GM19238 (cell line): ENCODE measurements at regions not wholly inside any gene's neighbourhood (a gene's known extent, or its start where the extent isn't known, plus 50 kb on each side); places are given as distances from the start of the nearest gene placed in this dataset.
A peak's percentile ranks its signal among the peaks of the same experiment; 100 is the strongest.

Source experiments
- DNase-seq: peaks from one replicate; pipeline ENCODE4 v3.0.0; 2011; ENCODE audit warnings: low spot score; ENCODE audit not compliant: insufficient read length

DNA sequence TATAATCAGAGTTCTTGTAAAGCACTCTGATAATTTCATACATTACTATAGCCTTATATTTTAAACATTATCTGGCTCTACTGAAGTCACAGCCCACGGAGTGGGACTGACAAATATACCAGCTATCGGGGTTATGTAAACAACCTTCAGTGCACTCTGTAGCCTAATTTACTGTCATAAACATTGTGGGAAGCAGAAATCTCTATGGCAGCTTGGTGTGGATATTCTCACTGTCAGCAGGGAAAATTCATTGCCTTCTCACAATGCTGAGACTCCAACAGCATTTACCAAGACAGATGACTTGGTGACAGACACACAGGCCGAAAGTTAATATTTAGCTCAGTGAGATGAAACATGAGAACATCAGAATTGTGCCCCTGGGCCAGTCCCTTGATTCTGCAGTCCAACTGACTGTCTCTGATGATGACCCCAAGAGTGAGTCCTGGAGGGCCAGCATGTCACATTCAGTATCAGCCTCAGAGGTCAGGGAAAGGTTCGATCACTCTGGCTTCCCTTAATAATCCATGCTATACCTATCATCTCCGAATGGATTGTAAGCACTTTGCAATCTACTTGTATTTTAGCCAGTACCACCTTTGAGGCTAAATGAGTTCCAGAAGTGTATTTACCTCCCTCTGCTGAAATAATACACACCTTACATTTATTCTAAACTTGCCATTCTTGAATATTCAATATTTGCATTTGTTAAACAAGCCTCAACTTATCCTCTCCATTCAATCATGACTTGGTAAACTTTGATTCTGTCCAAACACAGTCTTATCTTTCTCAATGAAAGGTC is 146.2 kb upstream of the OSR1 start:
- DNase-seq, result no peak

DNA sequence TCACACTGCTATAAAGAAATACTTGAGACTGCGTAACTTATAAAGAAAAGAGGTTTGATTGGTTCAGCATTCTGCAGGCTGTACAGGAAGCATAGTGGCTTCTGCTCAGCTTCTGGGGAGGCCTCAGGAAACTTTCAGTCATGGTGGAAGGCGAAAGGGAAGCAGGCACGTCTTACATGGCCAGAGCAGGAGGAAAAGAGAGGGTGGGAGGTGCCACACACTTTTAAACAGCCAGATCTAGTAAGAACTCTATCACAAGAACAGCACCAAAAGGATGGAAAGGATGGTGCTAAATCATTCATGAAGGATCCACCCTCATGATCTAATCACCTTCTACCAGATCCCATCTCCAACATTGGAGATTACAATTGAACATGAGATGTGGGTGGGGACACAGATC is 145.5 kb upstream of the OSR1 start:
- DNase-seq, result no peak

- DNase-seq, result no peak
Observed at GRCh38 chr2:19503406-19503805, 145.0 kb upstream of the OSR1 start.

GRCh38 chr2:19500126-19500525 is 141.7 kb upstream of the OSR1 start:
- no peak for DNase-seq

DNA sequence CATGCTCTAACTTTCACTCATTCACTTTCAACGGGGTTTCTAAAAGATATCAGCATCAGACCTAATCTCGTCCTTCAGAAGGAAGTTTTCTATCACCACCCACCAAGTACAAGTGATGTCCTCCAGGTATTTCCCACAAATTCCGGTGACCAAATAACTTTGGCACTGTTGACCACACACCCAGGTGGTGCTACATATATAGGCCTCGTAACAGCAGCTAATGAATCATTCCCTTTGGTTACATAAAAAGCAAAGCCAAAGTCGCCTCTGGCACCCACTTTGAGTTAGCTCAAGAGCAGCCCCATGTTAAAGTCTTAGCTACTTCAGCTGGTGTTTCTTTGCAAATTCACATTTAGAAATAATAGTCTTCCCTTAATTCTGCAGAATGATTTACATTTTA is 138.2 kb upstream of the OSR1 start:
- no peak for DNase-seq

- DNase-seq, result no peak
Observed at GRCh38 chr2:19494241-19494640, 135.8 kb upstream of the OSR1 start.

DNA sequence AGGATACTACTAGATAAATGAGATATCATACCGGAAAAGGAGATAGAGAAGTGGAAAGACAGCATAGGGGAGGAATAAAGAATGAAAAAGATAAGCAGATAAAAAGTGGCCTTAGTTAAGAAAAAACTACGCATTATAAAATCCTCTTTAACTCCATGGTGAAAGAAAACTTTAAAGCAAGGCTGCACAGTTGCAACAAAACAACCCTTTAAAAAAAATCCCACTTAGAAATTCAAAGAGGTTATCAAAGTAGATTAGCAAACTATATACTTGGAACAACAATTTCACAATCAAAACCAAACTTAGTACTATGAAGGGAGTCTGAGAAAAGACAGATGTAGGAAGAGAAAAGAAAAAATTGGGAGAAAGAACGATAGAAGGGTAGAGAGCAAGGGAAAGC is 133.4 kb upstream of the OSR1 start:
- DNase-seq, result no peak

GRCh38 chr2:19490846-19491435 is 132.5 kb upstream of the OSR1 start:
- no peak for DNase-seq

GRCh38 chr2:19488009-19488691 is 129.7 kb upstream of the OSR1 start:
- no peak for DNase-seq

- DNase-seq, result no peak
Observed at GRCh38 chr2:19484736-19485135, 126.3 kb upstream of the OSR1 start.

GRCh38 chr2:19480673-19481072 is 122.2 kb upstream of the OSR1 start:
- no peak for DNase-seq

GRCh38 chr2:19479666-19480065 is 121.2 kb upstream of the OSR1 start:
- DNase-seq, result no peak

DNA sequence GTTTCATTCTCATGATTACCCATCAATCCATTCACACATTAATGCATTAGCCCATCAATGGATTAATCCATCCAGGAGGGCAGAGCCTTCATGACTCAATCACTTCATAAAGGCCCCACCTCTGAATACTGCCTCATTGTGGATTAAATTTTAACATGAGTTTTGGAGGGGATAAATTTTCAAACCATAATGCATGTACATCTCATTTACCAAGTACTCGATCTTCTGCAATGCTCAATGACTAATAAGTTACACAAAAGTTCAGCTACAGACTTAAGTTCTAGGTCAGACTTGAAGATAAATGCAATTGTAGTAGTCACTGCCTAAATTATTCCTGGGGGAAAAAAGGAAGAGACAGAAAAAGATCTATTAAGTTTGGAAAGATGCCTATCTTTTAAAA is 120.0 kb upstream of the OSR1 start:
- DNase-seq, result no peak

DNA sequence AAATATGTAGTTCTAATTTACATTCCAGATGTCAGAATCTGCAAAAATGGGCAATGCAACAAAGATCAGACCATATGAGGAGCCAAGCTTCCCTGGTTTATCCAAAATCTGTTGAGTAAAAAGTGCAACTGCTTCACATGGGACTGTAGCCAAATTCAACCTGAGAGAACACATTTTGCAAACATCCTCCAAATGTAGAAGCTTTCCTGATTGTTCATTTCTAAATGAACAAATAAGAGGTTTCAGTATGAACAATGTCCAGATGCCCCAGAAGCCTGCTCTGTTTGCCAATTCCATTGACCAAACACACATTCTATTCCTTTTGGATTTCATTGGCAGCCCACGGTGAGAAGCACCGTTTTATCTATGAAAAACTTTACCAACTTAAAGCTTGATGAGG is 117.9 kb upstream of the OSR1 start:
- no peak for DNase-seq

DNA sequence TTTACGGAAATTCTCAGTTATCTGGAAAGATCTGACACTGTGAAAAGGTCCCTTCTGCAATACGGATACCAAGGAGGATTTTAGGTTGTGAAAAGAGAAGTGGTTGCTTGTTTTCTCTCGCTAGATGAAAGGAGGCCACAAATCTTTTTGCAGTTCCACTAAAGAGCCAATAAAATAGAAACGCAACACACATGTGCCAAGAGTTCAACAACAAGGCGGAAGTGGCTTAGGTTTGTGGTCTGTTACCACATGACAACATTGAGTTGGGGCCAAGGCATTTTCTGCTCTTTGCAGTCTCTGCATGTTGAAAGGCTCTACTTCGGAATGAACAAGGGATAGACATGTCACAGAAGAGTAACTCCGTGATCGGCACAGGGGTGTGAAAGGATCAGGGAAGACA is 115.7 kb upstream of the OSR1 start:
- DNase-seq, result peak; percentile 3

DNA sequence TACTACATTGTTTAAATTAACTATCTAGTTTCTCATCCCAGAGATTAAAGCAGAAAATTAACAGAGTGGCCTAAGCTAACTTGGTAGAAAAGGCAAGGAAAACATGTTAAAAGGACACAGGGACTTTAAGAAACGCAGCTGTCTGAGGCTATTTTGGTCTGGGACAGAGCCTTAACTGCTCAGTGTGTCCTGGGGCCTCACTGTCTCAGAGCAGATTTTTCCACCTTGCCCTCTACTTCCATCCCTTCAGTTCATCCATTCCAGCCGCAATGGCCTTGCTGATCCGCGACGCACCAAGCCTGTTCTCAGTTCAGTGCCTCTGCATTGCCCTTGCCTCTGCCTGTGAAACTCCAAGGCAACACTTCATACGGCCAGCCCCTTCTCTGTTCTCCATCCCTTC is 114.9 kb upstream of the OSR1 start:
- DNase-seq, result no peak

GRCh38 chr2:19472391-19472978 is 114.1 kb upstream of the OSR1 start:
- no peak for DNase-seq

DNA sequence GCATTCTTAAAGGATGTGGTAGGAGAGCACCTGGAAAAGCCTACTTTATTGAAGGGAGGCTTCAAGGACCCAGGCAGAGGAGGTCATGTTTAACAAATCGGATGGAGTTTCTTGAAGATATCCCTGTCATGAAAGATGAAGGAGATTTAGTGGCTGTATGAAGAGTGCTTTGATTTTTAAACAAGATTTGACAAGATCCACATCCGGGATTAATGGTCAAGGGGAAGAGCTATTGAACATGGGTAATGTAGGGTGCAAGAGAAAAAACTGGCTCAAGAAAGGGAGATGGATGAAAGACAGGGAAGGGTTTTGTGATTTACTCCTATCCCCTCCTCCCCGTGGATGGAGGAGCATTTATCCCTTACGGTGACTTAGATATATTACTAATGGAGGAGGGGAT is 113.1 kb upstream of the OSR1 start:
- DNase-seq, result no peak

DNA sequence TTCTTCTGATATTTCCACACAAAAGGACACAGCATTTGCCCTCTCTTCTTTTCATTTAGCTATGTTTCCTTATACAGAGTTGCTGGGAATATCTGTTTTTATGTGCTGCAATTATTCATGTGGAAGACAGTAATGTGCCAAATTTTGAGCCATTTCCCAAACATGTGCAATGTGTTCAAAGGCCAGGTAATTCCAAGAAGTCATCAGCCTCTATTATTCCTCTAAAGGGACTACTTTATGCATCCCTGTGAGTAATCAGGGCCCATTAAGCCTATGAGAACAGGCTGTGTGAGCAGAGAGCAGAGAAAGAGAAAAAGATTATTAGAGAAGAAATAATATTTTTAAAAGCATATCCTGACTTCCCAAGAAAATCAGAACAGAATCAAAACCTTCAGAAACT is 107.6 kb upstream of the OSR1 start:
- no peak for DNase-seq

DNA sequence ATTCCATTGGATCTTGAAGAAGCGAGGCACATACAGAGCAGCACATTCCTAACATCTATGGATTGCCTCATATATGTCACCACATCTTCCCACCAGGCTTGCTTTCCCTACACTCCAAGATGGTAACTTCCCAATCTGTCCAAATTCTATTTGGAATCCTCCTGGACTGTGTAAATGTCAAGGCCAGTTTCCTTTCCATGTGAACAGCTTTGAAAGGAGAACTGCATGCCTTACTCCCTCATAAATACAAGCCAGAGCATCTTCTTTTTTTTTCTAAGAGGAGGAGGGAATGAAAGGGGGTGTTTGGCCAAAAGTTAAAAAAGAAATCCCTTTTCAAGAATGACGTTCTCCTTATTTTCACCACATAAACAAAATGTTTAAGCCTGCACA is 103.8 kb upstream of the OSR1 start:
- no peak for DNase-seq

GRCh38 chr2:19461504-19462255 is 103.3 kb upstream of the OSR1 start:
- no peak for DNase-seq

DNA sequence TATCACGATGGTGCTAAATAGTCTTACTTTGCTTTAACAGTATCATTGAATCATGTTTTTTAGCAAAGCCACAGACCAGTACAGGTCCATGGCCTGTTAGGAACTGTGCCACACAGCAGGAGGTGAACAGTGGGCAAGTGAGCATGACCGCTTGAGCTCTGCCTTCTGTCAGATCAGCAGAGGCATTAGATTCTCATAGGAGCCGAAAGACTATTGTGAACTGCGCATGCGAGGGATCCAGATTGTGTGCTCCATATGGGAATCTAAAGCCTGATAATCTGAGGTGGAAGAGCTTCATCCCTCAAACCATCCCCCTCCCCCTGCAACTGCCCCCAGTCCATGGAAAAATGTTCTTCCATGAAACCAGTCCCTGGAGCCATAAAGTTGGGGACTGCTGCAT is 102.3 kb upstream of the OSR1 start:
- no peak for DNase-seq
